Esophagus muscularis mucosa (tissue), 3 donors: ENCODE measurements at regions not wholly inside any gene's neighbourhood (a gene's known extent, or its start where the extent isn't known, plus 50 kb on each side); places are given as distances from the start of the nearest gene placed in this dataset.

ENCODE experiments used
- POLR2A ChIP-seq: fragments of 450-650 bp; IDR thresholded peaks from one replicate; pipeline ENCODE4 v1.6.1; 2017; ENCODE audit warnings: antibody characterized with exemption, moderate library complexity, mild to moderate bottlenecking, low read depth
- TF ChIP-seq, protein P1 (sequence below), 3 experiments: fragments of 200-600 bp in 2 of 3; fragments of 450-650 bp in 1 of 3; sonication (generic) in 2 of 3; IDR thresholded peaks; one replicate each; pipeline ENCODE4 v1.5.1; 2017 to 2019; ENCODE audit warnings: antibody characterized with exemption in 3 of 3, mild to moderate bottlenecking in 2 of 3, moderate library complexity in 1 of 3

DNA sequence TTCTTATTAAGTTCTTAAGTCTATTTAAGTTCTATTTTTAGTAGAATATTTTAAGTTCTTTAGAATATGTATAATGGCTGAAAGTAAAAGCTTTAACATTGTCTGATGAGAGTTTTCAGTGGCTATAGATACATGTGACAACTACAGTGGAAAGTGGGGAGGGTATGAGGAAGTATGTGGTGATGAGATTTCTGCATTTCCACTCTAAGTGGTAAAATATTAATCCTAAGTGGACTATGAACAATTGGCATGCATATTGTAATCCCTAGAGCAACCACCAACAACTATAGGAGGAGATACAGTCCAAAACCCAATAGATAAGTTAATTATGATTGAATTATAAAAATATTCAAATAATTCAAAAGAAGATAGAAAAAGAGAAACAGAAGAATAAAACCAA is 183.6 kb downstream of the GADD45G start:
- TF ChIP-seq, protein P1, sequence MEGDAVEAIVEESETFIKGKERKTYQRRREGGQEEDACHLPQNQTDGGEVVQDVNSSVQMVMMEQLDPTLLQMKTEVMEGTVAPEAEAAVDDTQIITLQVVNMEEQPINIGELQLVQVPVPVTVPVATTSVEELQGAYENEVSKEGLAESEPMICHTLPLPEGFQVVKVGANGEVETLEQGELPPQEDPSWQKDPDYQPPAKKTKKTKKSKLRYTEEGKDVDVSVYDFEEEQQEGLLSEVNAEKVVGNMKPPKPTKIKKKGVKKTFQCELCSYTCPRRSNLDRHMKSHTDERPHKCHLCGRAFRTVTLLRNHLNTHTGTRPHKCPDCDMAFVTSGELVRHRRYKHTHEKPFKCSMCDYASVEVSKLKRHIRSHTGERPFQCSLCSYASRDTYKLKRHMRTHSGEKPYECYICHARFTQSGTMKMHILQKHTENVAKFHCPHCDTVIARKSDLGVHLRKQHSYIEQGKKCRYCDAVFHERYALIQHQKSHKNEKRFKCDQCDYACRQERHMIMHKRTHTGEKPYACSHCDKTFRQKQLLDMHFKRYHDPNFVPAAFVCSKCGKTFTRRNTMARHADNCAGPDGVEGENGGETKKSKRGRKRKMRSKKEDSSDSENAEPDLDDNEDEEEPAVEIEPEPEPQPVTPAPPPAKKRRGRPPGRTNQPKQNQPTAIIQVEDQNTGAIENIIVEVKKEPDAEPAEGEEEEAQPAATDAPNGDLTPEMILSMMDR (IDR thresholded peaks at IDR 0.05) = no peak
- TF ChIP-seq POLR2A = no peak
